ENCODE measurements at regions not wholly inside any gene's neighbourhood (a gene's known extent, or its start where the extent isn't known, plus 50 kb on each side); places are given as distances from the start of the nearest gene placed in this dataset.

DNA sequence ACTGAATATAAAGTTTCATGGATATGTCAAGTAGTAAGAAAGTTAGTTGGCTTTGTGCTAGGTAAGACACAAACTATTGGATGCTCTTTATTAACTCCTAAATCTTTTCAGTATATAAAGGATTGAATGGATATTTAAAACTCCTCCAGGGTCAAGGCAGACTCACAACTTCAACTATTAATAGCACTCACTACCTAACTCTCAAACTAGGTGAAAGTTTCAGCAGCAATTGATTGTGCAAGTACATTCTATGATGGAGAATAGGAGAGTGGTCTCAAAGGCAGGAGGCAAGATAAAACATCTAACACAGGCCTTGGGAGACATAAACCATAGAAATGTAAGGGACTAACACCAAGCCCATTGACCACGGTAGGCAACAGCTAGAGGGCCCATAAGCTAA lies 328.9 kb upstream of the CHAC2 start:
- TF ChIP-seq, protein P1, sequence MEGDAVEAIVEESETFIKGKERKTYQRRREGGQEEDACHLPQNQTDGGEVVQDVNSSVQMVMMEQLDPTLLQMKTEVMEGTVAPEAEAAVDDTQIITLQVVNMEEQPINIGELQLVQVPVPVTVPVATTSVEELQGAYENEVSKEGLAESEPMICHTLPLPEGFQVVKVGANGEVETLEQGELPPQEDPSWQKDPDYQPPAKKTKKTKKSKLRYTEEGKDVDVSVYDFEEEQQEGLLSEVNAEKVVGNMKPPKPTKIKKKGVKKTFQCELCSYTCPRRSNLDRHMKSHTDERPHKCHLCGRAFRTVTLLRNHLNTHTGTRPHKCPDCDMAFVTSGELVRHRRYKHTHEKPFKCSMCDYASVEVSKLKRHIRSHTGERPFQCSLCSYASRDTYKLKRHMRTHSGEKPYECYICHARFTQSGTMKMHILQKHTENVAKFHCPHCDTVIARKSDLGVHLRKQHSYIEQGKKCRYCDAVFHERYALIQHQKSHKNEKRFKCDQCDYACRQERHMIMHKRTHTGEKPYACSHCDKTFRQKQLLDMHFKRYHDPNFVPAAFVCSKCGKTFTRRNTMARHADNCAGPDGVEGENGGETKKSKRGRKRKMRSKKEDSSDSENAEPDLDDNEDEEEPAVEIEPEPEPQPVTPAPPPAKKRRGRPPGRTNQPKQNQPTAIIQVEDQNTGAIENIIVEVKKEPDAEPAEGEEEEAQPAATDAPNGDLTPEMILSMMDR (IDR thresholded peaks at IDR 0.05; ENCODE audit: low read length) = no peak
- no peak for TF ChIP-seq EZH2 (optimal IDR thresholded peaks at IDR 0.05; ENCODE audit: low read depth, low read length)
